ENCODE measurements at regions not wholly inside any gene's neighbourhood (a gene's known extent, or its start where the extent isn't known, plus 50 kb on each side); places are given as distances from the start of the nearest gene placed in this dataset.

- TF ChIP-seq EZH2 (IDR thresholded peaks at IDR 0.05; ENCODE audit: low read depth) (no peak), CTCF (conservative IDR thresholded peaks at IDR 0.05) (no peak)
Measured at GRCh38 chr7:97246317-97246716, 128.8 kb downstream of the SDHAF3 start.
